ENCODE measurements at regions not wholly inside any gene's neighbourhood (a gene's known extent, or its start where the extent isn't known, plus 50 kb on each side); places are given as distances from the start of the nearest gene placed in this dataset.

GRCh38 chr17:33753452-33753851 lies 460.4 kb upstream of the ASIC2 start:
- CTCF ChIA-PET, result no interaction called here
- no peak for DNase-seq
- peaks cover 2% of the 10 kb centered on the region for H3K9me3 Mint-ChIP-seq
- no peak overlapping the region for H3K27ac Mint-ChIP-seq
- POLR2A ChIA-PET, result no interaction called here
- peaks cover 33% of the 10 kb centered on the region for H3K27me3 Mint-ChIP-seq
- H3K4me1 Mint-ChIP-seq (ENCODE audit: low read depth), result peaks cover 3% of the 10 kb centered on the region
- H3K36me3 Mint-ChIP-seq, result no peaks in the 10 kb centered on the region
- intact Hi-C loops (cut with micrococcal nuclease), result no loop called here
- H3K4me3 Mint-ChIP-seq, result no peak overlapping the region

GRCh38 chr17:33756021-33756420 lies 462.9 kb upstream of the ASIC2 start:
- Mint-ChIP-seq H3K36me3 (no peaks in the 10 kb centered on the region), H3K9me3 (peaks cover 2% of the 10 kb centered on the region), H3K27ac (no peak overlapping the region), H3K4me3 (no peak overlapping the region), H3K4me1 (ENCODE audit: low read depth) (peaks cover 3% of the 10 kb centered on the region), H3K27me3 (peaks cover 23% of the 10 kb centered on the region)
- DNase-seq, result no peak
- intact Hi-C loops (cut with micrococcal nuclease), result no loop called here
- ChIA-PET CTCF (interaction anchor here (0.6 kb wide), 1 partner anchor 23 kb away, joined by 3 read pairs; no protein-coding TSS in a partner anchor), POLR2A (no interaction called here)

DNA sequence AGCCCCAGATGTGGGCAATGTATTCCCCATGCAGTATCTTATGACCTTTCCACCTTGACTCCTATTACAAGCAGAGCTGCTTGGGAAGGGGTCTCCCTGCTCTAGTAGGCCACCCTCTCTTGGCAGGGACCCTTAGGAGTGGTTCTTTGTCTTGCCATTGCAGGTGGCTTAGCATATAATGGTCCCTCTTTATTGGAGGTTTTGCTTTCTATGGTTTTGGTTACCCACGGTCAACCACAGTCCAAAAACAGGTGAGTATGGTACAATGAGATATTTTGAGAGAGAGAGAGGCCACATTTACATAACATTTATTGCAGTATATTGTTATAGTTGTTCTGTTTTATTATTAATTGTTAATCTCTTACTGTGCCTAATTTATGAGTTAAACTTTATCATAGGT lies 472.8 kb upstream of the ASIC2 start:
- Mint-ChIP-seq H3K4me3 (no peak overlapping the region), H3K4me1 (ENCODE audit: low read depth) (no peaks in the 10 kb centered on the region), H3K27me3 (peaks cover 4% of the 10 kb centered on the region), H3K9me3 (no peaks in the 10 kb centered on the region), H3K36me3 (no peaks in the 10 kb centered on the region), H3K27ac (no peak overlapping the region)
- intact Hi-C loops (cut with micrococcal nuclease), result no loop called here
- DNase-seq, result no peak
- CTCF ChIA-PET, result interaction anchor here (1.7 kb wide), 1 partner anchor 14 kb away, joined by 8 read pairs; no protein-coding TSS in a partner anchor
- POLR2A ChIA-PET, result no interaction called here

- ChIA-PET CTCF (interaction anchor here (1.7 kb wide), 1 partner anchor 13 kb away, joined by 8 read pairs; no protein-coding TSS in a partner anchor), POLR2A (no interaction called here)
- DNase-seq, result no peak
- H3K36me3 Mint-ChIP-seq, result no peaks in the 10 kb centered on the region
- peaks cover 2% of the 10 kb centered on the region for H3K27me3 Mint-ChIP-seq
- intact Hi-C loops (cut with micrococcal nuclease), result no loop called here
- H3K27ac Mint-ChIP-seq, result no peak overlapping the region
- no peaks in the 10 kb centered on the region for H3K9me3 Mint-ChIP-seq
- H3K4me1 Mint-ChIP-seq (ENCODE audit: low read depth), result no peaks in the 10 kb centered on the region
- no peak overlapping the region for H3K4me3 Mint-ChIP-seq
These were observed 473.6 kb upstream of the ASIC2 start for GRCh38 chr17:33766721-33767120.

DNA sequence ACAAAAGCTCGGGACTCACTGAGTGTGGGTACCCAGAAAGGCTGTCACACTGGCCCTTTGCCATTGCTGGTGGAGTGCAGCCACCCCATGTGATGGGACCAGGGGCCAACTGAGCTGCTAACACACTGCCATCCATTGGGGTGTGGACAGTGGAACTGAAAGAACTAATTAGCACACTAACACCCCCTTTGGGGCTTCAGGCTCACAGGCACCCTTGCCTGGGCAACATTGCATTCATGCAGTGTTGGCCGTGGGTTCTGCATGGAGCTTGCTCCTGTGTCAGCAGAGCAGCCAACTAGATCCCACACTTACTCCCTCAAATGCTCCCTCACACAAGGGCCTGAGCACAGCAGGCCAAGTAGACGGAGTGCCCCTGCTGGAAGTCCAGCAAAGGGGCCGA lies 476.0 kb upstream of the ASIC2 start:
- ChIA-PET CTCF (interaction anchor here (2.0 kb wide), 1 partner anchor 10 kb away, joined by 8 read pairs; no protein-coding TSS in a partner anchor), POLR2A (no interaction called here)
- peaks cover 10% of the 10 kb centered on the region for H3K27me3 Mint-ChIP-seq
- H3K9me3 Mint-ChIP-seq, result no peaks in the 10 kb centered on the region
- no peak overlapping the region for H3K27ac Mint-ChIP-seq
- H3K36me3 Mint-ChIP-seq, result no peaks in the 10 kb centered on the region
- intact Hi-C loops (cut with micrococcal nuclease), result no loop called here
- H3K4me3 Mint-ChIP-seq, result no peak overlapping the region
- no peaks in the 10 kb centered on the region for H3K4me1 Mint-ChIP-seq (ENCODE audit: low read depth)
- no peak for DNase-seq

- POLR2A ChIA-PET, result no interaction called here
- CTCF ChIA-PET, result no interaction called here
- no peaks in the 10 kb centered on the region for H3K4me1 Mint-ChIP-seq (ENCODE audit: low read depth)
These were observed 478.8 kb upstream of the CCL2 start for GRCh38 chr17:33776304-33776703.

GRCh38 chr17:33776903-33777302 lies 478.2 kb upstream of the CCL2 start:
- intact Hi-C loops (cut with micrococcal nuclease), result no loop called here
- ChIA-PET CTCF (interaction anchor here (6.3 kb wide), 1 partner anchor 369 kb away, joined by 55 read pairs; no protein-coding TSS in a partner anchor), POLR2A (no interaction called here)
- no peak overlapping the region for H3K27ac Mint-ChIP-seq
- H3K36me3 Mint-ChIP-seq, result no peaks in the 10 kb centered on the region
- H3K9me3 Mint-ChIP-seq, result no peaks in the 10 kb centered on the region
- H3K27me3 Mint-ChIP-seq, result peaks cover 30% of the 10 kb centered on the region
- no peak overlapping the region for H3K4me3 Mint-ChIP-seq
- H3K4me1 Mint-ChIP-seq (ENCODE audit: low read depth), result no peaks in the 10 kb centered on the region
- no peak for DNase-seq

More at GRCh38 chr17:33776304-33776703, 478.8 kb upstream of the CCL2 start:
- DNase-seq, result no peak
- Mint-ChIP-seq H3K36me3 (no peaks in the 10 kb centered on the region), H3K27ac (no peak overlapping the region), H3K27me3 (peaks cover 26% of the 10 kb centered on the region), H3K9me3 (no peaks in the 10 kb centered on the region), H3K4me3 (no peak overlapping the region)
- intact Hi-C loops (cut with micrococcal nuclease), result no loop called here

GRCh38 chr17:33777674-33778073 lies 477.4 kb upstream of the CCL2 start:
- intact Hi-C loops (cut with micrococcal nuclease), result no loop called here

DNA sequence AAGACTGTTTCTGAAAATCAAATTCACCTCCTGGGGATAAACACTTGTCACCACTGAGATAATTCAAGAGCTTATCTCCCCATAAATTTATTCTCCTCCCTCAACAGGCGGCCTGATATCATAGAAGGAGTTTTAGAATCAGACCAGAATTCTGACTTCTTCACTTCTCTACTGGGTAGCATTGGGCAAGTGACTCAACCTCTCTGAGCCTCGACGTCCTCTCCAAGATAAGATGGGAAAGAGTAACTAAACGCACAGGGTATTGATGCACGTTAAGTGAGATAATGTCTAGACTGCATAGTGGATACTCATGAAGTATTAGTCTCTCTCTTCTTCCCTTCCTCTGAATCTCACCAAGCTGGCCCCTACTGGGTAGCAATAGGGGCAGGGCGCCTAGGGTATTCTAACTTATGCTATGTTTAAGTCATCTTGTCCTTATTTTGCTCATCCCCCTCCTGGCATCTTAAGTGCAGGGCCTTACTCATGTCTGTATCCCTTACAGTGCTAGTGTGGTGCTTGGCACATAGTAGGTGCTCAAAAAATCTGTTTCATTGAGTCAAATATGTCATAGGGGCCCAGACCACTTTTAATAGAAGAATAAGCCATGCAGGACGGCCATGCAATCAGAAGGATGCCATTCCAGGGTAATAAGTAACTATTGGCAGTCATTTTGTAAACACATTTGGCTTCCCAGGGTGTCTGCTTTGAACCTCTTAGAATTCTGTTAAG lies 476.4 kb upstream of the CCL2 start:
- DNase-seq, result no peak
- Mint-ChIP-seq H3K4me3 (no peak overlapping the region), H3K27me3 (peaks cover 31% of the 10 kb centered on the region), H3K27ac (no peak overlapping the region), H3K4me1 (ENCODE audit: low read depth) (no peaks in the 10 kb centered on the region), H3K9me3 (no peaks in the 10 kb centered on the region), H3K36me3 (no peaks in the 10 kb centered on the region)
- ChIA-PET CTCF (interaction anchor here (0.6 to 6.3 kb wide), 14 partner anchors 9 to 584 kb away, joined by 3 to 55 read pairs (median 4); no protein-coding TSS in a partner anchor), POLR2A (no interaction called here)
- intact Hi-C loops (cut with micrococcal nuclease), result loop anchor here (1.0 kb wide), 1 partner anchor 368 kb away; no protein-coding TSS in a partner anchor

More at GRCh38 chr17:33777674-33778073, 477.4 kb upstream of the CCL2 start:
- Mint-ChIP-seq H3K27me3 (peaks cover 28% of the 10 kb centered on the region), H3K27ac (no peak overlapping the region), H3K9me3 (no peaks in the 10 kb centered on the region), H3K4me3 (no peak overlapping the region), H3K4me1 (ENCODE audit: low read depth) (no peaks in the 10 kb centered on the region), H3K36me3 (no peaks in the 10 kb centered on the region)
- ChIA-PET POLR2A (no interaction called here), CTCF (interaction anchor here (1.3 to 6.3 kb wide), 2 partner anchors 168 to 368 kb away, joined by 3 to 55 read pairs; no protein-coding TSS in a partner anchor)
- no peak for DNase-seq

DNA sequence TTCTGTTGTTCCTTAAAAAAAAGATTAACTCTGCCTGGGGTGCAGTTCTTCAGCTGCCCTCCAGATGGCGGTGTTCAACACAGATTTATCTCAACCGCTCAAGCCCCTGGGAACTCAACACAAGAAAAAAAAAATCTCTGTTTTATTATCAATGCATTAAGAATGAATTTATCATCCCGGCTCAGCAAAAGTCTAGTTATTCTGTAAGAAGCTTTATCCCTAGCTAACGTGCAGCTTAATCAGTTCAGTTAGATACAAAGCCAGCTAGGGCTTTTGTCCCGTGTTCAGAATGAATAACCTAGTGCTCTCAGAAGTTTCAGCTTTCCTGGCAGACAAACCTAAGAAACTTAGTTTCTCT lies 475.9 kb upstream of the CCL2 start:
- no peak overlapping the region for H3K27ac Mint-ChIP-seq
- H3K4me1 Mint-ChIP-seq (ENCODE audit: low read depth), result no peaks in the 10 kb centered on the region
- DNase-seq, result peak; percentile 44
- H3K27me3 Mint-ChIP-seq, result peaks cover 27% of the 10 kb centered on the region
- POLR2A ChIA-PET, result no interaction called here
- no peak overlapping the region for H3K4me3 Mint-ChIP-seq
- intact Hi-C loops (cut with micrococcal nuclease), result loop anchor here (1.0 kb wide), 1 partner anchor 367 kb away; no protein-coding TSS in a partner anchor
- CTCF ChIA-PET, result interaction anchor here (0.6 to 6.3 kb wide), 18 partner anchors 9 to 893 kb away, joined by 3 to 55 read pairs (median 4); no protein-coding TSS in a partner anchor
- H3K36me3 Mint-ChIP-seq, result no peaks in the 10 kb centered on the region
- H3K9me3 Mint-ChIP-seq, result no peaks in the 10 kb centered on the region

GRCh38 chr17:33785281-33785680 lies 469.8 kb upstream of the CCL2 start:
- Mint-ChIP-seq H3K9me3 (no peaks in the 10 kb centered on the region), H3K4me1 (ENCODE audit: low read depth) (no peaks in the 10 kb centered on the region), H3K36me3 (no peaks in the 10 kb centered on the region), H3K4me3 (no peak overlapping the region), H3K27me3 (peaks cover 25% of the 10 kb centered on the region), H3K27ac (no peak overlapping the region)
- intact Hi-C loops (cut with micrococcal nuclease), result no loop called here
- ChIA-PET POLR2A (no interaction called here), CTCF (interaction anchor here (0.7 to 1.0 kb wide), 2 partner anchors 8 to 37 kb away, joined by 3 read pairs; no protein-coding TSS in a partner anchor)
- DNase-seq, result no peak

DNA sequence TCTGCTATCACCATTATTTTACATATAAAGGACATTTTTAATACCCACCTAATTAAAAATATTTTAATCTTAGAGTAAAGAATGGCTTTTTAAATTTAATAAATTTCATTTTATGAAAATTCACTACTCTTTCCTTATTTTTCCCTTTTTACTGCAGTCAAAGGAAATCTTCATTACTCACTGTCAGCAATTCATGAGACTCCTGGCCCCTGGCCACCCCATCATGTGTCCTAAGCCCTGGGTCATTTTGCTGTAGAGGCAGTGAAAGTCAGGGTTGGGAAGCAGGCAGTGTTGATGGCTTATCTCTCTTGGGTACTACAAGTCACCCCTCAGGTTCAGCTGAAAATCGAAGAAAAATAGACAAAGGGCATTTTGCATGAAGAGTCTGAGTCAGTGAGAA lies 468.6 kb upstream of the CCL2 start:
- Mint-ChIP-seq H3K36me3 (no peaks in the 10 kb centered on the region), H3K4me3 (no peak overlapping the region), H3K9me3 (no peaks in the 10 kb centered on the region), H3K27me3 (peaks cover 24% of the 10 kb centered on the region), H3K27ac (no peak overlapping the region), H3K4me1 (ENCODE audit: low read depth) (no peaks in the 10 kb centered on the region)
- intact Hi-C loops (cut with micrococcal nuclease), result no loop called here
- CTCF ChIA-PET, result no interaction called here
- no peak for DNase-seq
- POLR2A ChIA-PET, result no interaction called here

DNA sequence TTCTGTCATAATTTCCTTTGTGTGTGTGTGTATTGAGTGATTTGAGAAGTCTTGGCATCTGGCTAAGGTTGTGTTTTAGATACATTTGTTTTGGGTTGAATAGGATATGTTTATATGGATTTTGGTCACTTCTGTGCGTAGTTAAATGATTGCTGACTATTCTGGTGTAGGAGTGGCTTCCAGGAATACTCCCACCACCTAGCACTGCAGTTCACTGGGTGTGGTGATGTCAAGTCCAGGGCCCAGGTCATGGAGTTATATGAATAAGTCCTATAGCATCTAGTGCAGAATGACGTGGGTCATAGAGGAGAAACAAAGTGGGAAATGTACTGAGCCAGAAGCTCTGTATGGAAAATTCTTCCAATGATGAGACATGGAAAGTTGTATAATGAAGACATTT lies 465.4 kb upstream of the CCL2 start:
- ChIA-PET CTCF (no interaction called here), POLR2A (no interaction called here)
- Mint-ChIP-seq H3K27ac (no peak overlapping the region), H3K9me3 (no peaks in the 10 kb centered on the region), H3K4me1 (ENCODE audit: low read depth) (no peaks in the 10 kb centered on the region), H3K36me3 (no peaks in the 10 kb centered on the region), H3K4me3 (no peak overlapping the region), H3K27me3 (peaks cover 16% of the 10 kb centered on the region)
- intact Hi-C loops (cut with micrococcal nuclease), result no loop called here
- no peak for DNase-seq

All from activated CD4-positive, alpha-beta memory T cell treated with anti-CD3 and anti-CD28 coated beads for 36 hours (primary cell).